ENCODE measurements at regions not wholly inside any gene's neighbourhood (a gene's known extent, or its start where the extent isn't known, plus 50 kb on each side); places are given as distances from the start of the nearest gene placed in this dataset.

- no peak for TF ChIP-seq POLR2A (IDR thresholded peaks at IDR 0.05)
- TF ChIP-seq CTCF (IDR thresholded peaks at IDR 0.05), result no peak
- no peak for TF ChIP-seq POLR2AphosphoS5 (IDR thresholded peaks at IDR 0.05)
- TF ChIP-seq EP300 (IDR thresholded peaks at IDR 0.05), result no peak
These were observed 232.2 kb downstream of the SYK start for GRCh38 chr9:91033797-91034196.
